HepG2 (cell line): ENCODE measurements at regions not wholly inside any gene's neighbourhood (a gene's known extent, or its start where the extent isn't known, plus 50 kb on each side); places are given as distances from the start of the nearest gene placed in this dataset.

ENCODE experiments used
- ATAC-seq: fragments of 200-7000 bp; cut with Tn5 transposase; 3 replicates; pipeline ENCODE4 v1.9.1; 2020; ENCODE audit warnings: mild to moderate bottlenecking, moderate library complexity
- BruUV-seq: library from RNA; stranded (reverse); fragments of 400-500 nt; replicated peaks from 2 replicates; lab custom pipeline; 2021; lab: Mats Ljungman, UMichigan
- CTCF ChIA-PET: fragments of 300-600 bp; formaldehyde crosslinking; extraction: SDS; loops from one replicate; lab custom pipeline; 2021; ENCODE audit warnings: low total read pairs, inconsistent platforms, low intra/inter-chr PET ratio; lab: Yijun Ruan, JAX
- POLR2A ChIA-PET: fragments of 350-600 bp; sonication (Branson Sonifier 250); formaldehyde crosslinking; loops from one replicate; lab custom pipeline; 2020; ENCODE audit warnings: antibody characterized with exemption, inconsistent platforms; lab: Yijun Ruan, JAX
- DNase-seq: peaks from one replicate; pipeline ENCODE4 v3.0.0-alpha.2; 2015; ENCODE audit warnings: low spot score
- FAIRE-seq: peaks from 3 replicates; lab custom pipeline; 2011; peaks lifted over from hg19 to GRCh38; lab: Jason Lieb, UNC
- H2AFZ ChIP-seq: one replicate; pipeline ENCODE4 v1.6.1; 2011; ENCODE audit warnings: low read length, inconsistent platforms
- H3K27ac ChIP-seq: fragments of 300-600 bp; 3 replicates; pipeline ENCODE4 v1.8.0; 2011; ENCODE audit warnings: mixed run types, mild to moderate bottlenecking, mixed read lengths, low read length, inconsistent platforms; ENCODE audit not compliant: insufficient read depth; ENCODE audit errors: extremely low read length
- H3K27me3 ChIP-seq, 2 experiments: fragments of 200-600 bp in 1 of 2; 2 replicates in 1 of 2; 3 replicates in 1 of 2; pipeline versions ENCODE4 v1.6.0 to v1.8.0; 2011; ENCODE audit warnings: low read length in 2 of 2, mild to moderate bottlenecking in 2 of 2, moderate library complexity in 2 of 2, inconsistent platforms in 1 of 2; ENCODE audit not compliant: insufficient read depth in 2 of 2, control insufficient read depth in 1 of 2
- H3K36me3 ChIP-seq, 2 experiments: fragments of 200-600 bp in 1 of 2; replicated peaks in 1 of 2; 2 replicates in 1 of 2; 3 replicates in 1 of 2; pipeline versions ENCODE4 v1.5.1 to v1.8.0; 2011; ENCODE audit warnings: low read length in 2 of 2, inconsistent platforms in 1 of 2; ENCODE audit not compliant: insufficient read depth in 2 of 2, control insufficient read depth in 1 of 2
- H3K4me1 ChIP-seq: 2 replicates; pipeline ENCODE4 v1.5.1; 2012; ENCODE audit warnings: low read length, inconsistent platforms; ENCODE audit not compliant: insufficient read depth
- H3K4me2 ChIP-seq: 2 replicates; pipeline ENCODE4 v1.6.0; 2011; ENCODE audit warnings: low read depth, low read length, inconsistent platforms
- H3K4me3 ChIP-seq, 3 experiments: fragments of 200-600 bp in 1 of 3; sonication (generic), shearing (Covaris generic) in 1 of 3; replicated peaks in 1 of 3; 2 replicates each; pipeline ENCODE4 v1.5.1; 2011 to 2016; ENCODE audit warnings: low read length in 3 of 3, inconsistent platforms in 2 of 3, low read depth in 2 of 3, mild to moderate bottlenecking in 2 of 3, control low read depth in 1 of 3, mixed read lengths in 1 of 3; ENCODE audit not compliant: insufficient read depth in 1 of 3
- H3K79me2 ChIP-seq: one replicate; pipeline ENCODE4 v1.6.1; 2011; ENCODE audit warnings: low read length, inconsistent platforms; ENCODE audit not compliant: insufficient read depth
- H3K9ac ChIP-seq: 2 replicates; pipeline ENCODE4 v1.6.0; 2011; ENCODE audit warnings: mild to moderate bottlenecking, low read depth, low read length, inconsistent platforms; ENCODE audit not compliant: insufficient read depth
- H3K9me3 ChIP-seq: 2 replicates; pipeline ENCODE4 v1.5.1; 2012; ENCODE audit warnings: mild to moderate bottlenecking, low read length
- H4K20me1 ChIP-seq: 2 replicates; pipeline ENCODE4 v1.6.0; 2011; ENCODE audit warnings: inconsistent platforms, mild to moderate bottlenecking, low read length, moderate library complexity; ENCODE audit not compliant: insufficient read depth
- CBX5 ChIP-seq: sonication (generic); formaldehyde crosslinking; IDR thresholded peaks from 2 replicates; pipeline ENCODE4 v1.4.0; 2020; ENCODE audit warnings: missing genetic modification reagents, borderline replicate concordance
- EP300 ChIP-seq, 3 experiments: sonication (generic) in 1 of 3; formaldehyde crosslinking in 1 of 3; IDR thresholded peaks; 2 replicates each; pipeline versions ENCODE4 v1.5.1 to v1.6.1; 2011 to 2020; ENCODE audit warnings: low read depth in 2 of 3, low read length in 2 of 3, borderline replicate concordance in 1 of 3, improper control_type of control experiment in 1 of 3, mild to moderate bottlenecking in 1 of 3, missing genetic modification reagents in 1 of 3, moderate library complexity in 1 of 3
- ISL2 ChIP-seq: sonication (generic); formaldehyde crosslinking; IDR thresholded peaks from 2 replicates; pipeline ENCODE4 v1.5.0; 2020; ENCODE audit warnings: missing genetic modification reagents
- MAFF ChIP-seq: IDR thresholded peaks from 2 replicates; pipeline ENCODE4 v1.6.1; 2011; ENCODE audit warnings: low read depth, low read length, improper control_type of control experiment
- MTF2 ChIP-seq: sonication (generic); formaldehyde crosslinking; IDR thresholded peaks from 2 replicates; pipeline ENCODE4 v1.5.0; 2020; ENCODE audit warnings: missing genetic modification reagents, borderline replicate concordance
- PRDM4 ChIP-seq: sonication (generic); formaldehyde crosslinking; IDR thresholded peaks from 2 replicates; pipeline ENCODE4 v1.9.0; 2021; ENCODE audit warnings: missing genetic modification reagents, borderline replicate concordance
- RNF2 ChIP-seq: fragments of 450-650 bp; conservative IDR thresholded peaks from 2 replicates; pipeline ENCODE4 v1.6.1; 2016; ENCODE audit warnings: low read depth
- ZBTB21 ChIP-seq: sonication (generic); formaldehyde crosslinking; IDR thresholded peaks from 2 replicates; pipeline ENCODE4 v1.4.0; 2020; ENCODE audit warnings: missing genetic modification reagents
- ZNF792 ChIP-seq: IDR thresholded peaks from 2 replicates; pipeline ENCODE4 v1.6.1; 2016
- WGBS: methylation state at CpG from one replicate; pipeline ENCODE4 v1.1.6; 2017; ENCODE audit warnings: low lambda C conversion rate; 5-methylcytosine and 5-hydroxymethylcytosine counted together
- in situ Hi-C: cut with HindIII; loops from 2 replicates; pipeline ENCODE4 v1.10.0; 2017; ENCODE audit warnings: low pct_unique_long_range_greater_than_20kb; ENCODE audit not compliant: extremely low pct_ligation_motif_present
- intact Hi-C: fragments of 100-400 bp; cut with micrococcal nuclease; formaldehyde crosslinking; loops from one replicate; pipeline ENCODE4 v1.10.0; 2022; ENCODE audit not compliant: unreplicated experiment
- TF ChIP-seq, protein P1 (sequence below): sonication (generic); formaldehyde crosslinking; IDR thresholded peaks from 2 replicates; pipeline ENCODE4 v1.4.0; 2020; ENCODE audit warnings: missing genetic modification reagents
- TF ChIP-seq, protein P2 (sequence below): sonication (generic); formaldehyde crosslinking; IDR thresholded peaks from 2 replicates; pipeline ENCODE4 v1.5.0; 2020; ENCODE audit warnings: mild to moderate bottlenecking, missing genetic modification reagents, borderline replicate concordance

- TF ChIP-seq, protein P1, sequence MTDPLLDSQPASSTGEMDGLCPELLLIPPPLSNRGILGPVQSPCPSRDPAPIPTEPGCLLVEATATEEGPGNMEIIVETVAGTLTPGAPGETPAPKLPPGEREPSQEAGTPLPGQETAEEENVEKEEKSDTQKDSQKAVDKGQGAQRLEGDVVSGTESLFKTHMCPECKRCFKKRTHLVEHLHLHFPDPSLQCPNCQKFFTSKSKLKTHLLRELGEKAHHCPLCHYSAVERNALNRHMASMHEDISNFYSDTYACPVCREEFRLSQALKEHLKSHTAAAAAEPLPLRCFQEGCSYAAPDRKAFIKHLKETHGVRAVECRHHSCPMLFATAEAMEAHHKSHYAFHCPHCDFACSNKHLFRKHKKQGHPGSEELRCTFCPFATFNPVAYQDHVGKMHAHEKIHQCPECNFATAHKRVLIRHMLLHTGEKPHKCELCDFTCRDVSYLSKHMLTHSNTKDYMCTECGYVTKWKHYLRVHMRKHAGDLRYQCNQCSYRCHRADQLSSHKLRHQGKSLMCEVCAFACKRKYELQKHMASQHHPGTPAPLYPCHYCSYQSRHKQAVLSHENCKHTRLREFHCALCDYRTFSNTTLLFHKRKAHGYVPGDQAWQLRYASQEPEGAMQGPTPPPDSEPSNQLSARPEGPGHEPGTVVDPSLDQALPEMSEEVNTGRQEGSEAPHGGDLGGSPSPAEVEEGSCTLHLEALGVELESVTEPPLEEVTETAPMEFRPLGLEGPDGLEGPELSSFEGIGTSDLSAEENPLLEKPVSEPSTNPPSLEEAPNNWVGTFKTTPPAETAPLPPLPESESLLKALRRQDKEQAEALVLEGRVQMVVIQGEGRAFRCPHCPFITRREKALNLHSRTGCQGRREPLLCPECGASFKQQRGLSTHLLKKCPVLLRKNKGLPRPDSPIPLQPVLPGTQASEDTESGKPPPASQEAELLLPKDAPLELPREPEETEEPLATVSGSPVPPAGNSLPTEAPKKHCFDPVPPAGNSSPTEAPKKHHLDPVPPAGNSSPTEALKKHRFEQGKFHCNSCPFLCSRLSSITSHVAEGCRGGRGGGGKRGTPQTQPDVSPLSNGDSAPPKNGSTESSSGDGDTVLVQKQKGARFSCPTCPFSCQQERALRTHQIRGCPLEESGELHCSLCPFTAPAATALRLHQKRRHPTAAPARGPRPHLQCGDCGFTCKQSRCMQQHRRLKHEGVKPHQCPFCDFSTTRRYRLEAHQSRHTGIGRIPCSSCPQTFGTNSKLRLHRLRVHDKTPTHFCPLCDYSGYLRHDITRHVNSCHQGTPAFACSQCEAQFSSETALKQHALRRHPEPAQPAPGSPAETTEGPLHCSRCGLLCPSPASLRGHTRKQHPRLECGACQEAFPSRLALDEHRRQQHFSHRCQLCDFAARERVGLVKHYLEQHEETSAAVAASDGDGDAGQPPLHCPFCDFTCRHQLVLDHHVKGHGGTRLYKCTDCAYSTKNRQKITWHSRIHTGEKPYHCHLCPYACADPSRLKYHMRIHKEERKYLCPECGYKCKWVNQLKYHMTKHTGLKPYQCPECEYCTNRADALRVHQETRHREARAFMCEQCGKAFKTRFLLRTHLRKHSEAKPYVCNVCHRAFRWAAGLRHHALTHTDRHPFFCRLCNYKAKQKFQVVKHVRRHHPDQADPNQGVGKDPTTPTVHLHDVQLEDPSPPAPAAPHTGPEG: no peak
Observed at GRCh38 chr2:34734662-34735061, 1135.6 kb upstream of the FAM98A start (continued).

GRCh38 chr2:34734042-34734441 is 1134.9 kb upstream of the FAM98A start:
- Histone ChIP-seq H3K9me3 (0 out of 2 replicates have a peak, but pooled peaks cover 4% of the 10 kb centered on the region), H3K36me3 (no peaks in the 10 kb centered on the region), H3K79me2 (no peaks in the 10 kb centered on the region), H3K27me3 (no peaks in the 10 kb centered on the region), H3K4me3 (no peak overlapping the region)
- CTCF ChIA-PET: no interaction called here
- TF ChIP-seq, protein P2, sequence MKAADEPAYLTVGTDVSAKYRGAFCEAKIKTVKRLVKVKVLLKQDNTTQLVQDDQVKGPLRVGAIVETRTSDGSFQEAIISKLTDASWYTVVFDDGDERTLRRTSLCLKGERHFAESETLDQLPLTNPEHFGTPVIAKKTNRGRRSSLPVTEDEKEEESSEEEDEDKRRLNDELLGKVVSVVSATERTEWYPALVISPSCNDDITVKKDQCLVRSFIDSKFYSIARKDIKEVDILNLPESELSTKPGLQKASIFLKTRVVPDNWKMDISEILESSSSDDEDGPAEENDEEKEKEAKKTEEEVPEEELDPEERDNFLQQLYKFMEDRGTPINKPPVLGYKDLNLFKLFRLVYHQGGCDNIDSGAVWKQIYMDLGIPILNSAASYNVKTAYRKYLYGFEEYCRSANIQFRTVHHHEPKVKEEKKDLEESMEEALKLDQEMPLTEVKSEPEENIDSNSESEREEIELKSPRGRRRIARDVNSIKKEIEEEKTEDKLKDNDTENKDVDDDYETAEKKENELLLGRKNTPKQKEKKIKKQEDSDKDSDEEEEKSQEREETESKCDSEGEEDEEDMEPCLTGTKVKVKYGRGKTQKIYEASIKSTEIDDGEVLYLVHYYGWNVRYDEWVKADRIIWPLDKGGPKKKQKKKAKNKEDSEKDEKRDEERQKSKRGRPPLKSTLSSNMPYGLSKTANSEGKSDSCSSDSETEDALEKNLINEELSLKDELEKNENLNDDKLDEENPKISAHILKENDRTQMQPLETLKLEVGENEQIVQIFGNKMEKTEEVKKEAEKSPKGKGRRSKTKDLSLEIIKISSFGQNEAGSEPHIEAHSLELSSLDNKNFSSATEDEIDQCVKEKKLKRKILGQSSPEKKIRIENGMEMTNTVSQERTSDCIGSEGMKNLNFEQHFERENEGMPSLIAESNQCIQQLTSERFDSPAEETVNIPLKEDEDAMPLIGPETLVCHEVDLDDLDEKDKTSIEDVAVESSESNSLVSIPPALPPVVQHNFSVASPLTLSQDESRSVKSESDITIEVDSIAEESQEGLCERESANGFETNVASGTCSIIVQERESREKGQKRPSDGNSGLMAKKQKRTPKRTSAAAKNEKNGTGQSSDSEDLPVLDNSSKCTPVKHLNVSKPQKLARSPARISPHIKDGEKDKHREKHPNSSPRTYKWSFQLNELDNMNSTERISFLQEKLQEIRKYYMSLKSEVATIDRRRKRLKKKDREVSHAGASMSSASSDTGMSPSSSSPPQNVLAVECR: no peak
- TF ChIP-seq ZNF792: no peak
- no peak for TF ChIP-seq RNF2
- TF ChIP-seq ZBTB21 (CRISPR knock-in tag): no peak
- no peak for TF ChIP-seq EP300 (IDR thresholded peaks at IDR 0.05; ENCODE audit: low read depth in 2 of 2, low read length in 2 of 2)
- no peak for TF ChIP-seq EP300 (CRISPR knock-in tag; IDR thresholded peaks at IDR 0.05; ENCODE audit: borderline replicate concordance)
- TF ChIP-seq PRDM4 (CRISPR knock-in tag): no peak
- TF ChIP-seq MTF2 (CRISPR knock-in tag): no peak
- no peak for TF ChIP-seq ISL2
- no peak for TF ChIP-seq CBX5 (CRISPR knock-in tag)
- TF ChIP-seq MAFF: no peak
- TF ChIP-seq, all 625 proteins: peak for 0
- Histone ChIP-seq H2AFZ (no peak overlapping the region), H4K20me1 (no peaks in the 10 kb centered on the region), H3K27ac (no peak overlapping the region), H3K4me1 (no peaks in the 10 kb centered on the region), H3K4me2 (no peak overlapping the region), H3K9ac (no peak overlapping the region)
- ATAC-seq: no peak
- no peak for DNase-seq
- in situ Hi-C loops: no loop called here
- POLR2A ChIA-PET: no interaction called here
- intact Hi-C loops: no loop called here
- no TSS peak for BruUV-seq
- WGBS: 0% methylated on average over 1 of the region's 1 CpG
- no peak for FAIRE-seq
